Esophagus squamous epithelium (tissue), 4 donors: ENCODE measurements at regions not wholly inside any gene's neighbourhood (a gene's known extent, or its start where the extent isn't known, plus 50 kb on each side); places are given as distances from the start of the nearest gene placed in this dataset.

Source experiments
- POLR2A ChIP-seq, 4 donors: fragments of 450-650 bp; IDR thresholded peaks; one replicate each; pipeline ENCODE4 v1.6.1; 2017; ENCODE audit warnings: antibody characterized with exemption in 4 of 4, mild to moderate bottlenecking in 4 of 4, moderate library complexity in 3 of 4
- TF ChIP-seq, protein P1 (sequence below), 6 experiments: fragments of 450-650 bp in 4 of 6; fragments of 200-600 bp in 2 of 6; sonication (generic) in 2 of 6; IDR thresholded peaks; one replicate each; pipeline ENCODE4 v1.5.1; 2016 to 2019; ENCODE audit warnings: antibody characterized with exemption in 6 of 6, mild to moderate bottlenecking in 4 of 6, moderate library complexity in 4 of 6

DNA sequence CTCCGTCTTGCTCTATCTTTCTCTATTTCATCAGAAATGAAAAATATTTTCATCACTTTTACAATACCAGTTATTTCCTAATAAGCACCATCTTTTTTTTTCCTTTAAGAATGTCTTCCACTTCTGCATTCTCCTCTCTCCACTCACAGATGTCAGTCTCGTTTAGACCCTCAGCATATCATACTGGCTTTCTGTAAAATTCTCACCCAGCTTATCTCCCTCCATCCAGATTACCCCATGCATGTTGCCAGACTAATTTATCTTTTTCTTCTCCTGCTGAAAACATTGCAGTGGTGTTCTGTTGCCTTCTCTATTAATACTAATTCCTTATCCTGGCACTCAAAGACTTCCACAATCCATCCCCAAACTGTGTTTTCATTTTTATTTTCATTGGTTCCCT is 513.8 kb upstream of the KLF12 start:
- TF ChIP-seq, protein P1, sequence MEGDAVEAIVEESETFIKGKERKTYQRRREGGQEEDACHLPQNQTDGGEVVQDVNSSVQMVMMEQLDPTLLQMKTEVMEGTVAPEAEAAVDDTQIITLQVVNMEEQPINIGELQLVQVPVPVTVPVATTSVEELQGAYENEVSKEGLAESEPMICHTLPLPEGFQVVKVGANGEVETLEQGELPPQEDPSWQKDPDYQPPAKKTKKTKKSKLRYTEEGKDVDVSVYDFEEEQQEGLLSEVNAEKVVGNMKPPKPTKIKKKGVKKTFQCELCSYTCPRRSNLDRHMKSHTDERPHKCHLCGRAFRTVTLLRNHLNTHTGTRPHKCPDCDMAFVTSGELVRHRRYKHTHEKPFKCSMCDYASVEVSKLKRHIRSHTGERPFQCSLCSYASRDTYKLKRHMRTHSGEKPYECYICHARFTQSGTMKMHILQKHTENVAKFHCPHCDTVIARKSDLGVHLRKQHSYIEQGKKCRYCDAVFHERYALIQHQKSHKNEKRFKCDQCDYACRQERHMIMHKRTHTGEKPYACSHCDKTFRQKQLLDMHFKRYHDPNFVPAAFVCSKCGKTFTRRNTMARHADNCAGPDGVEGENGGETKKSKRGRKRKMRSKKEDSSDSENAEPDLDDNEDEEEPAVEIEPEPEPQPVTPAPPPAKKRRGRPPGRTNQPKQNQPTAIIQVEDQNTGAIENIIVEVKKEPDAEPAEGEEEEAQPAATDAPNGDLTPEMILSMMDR (IDR thresholded peaks at IDR 0.05): no peak
- TF ChIP-seq POLR2A (IDR thresholded peaks at IDR 0.05): no peak
